GM23338 (cell line): ENCODE measurements at regions not wholly inside any gene's neighbourhood (a gene's known extent, or its start where the extent isn't known, plus 50 kb on each side); places are given as distances from the start of the nearest gene placed in this dataset.
"Not testable (repeated sequence)": the region's sequence is repeated elsewhere in the genome, so short reads cannot be mapped to it uniquely, and the experiment has no call there.

ENCODE experiments used
- EZH2 ChIP-seq: fragments of 200-600 bp; sonication (generic); IDR thresholded peaks from one replicate; pipeline ENCODE4 v1.8.0; 2017; ENCODE audit warnings: antibody characterized with exemption, mild to moderate bottlenecking, low read depth; ENCODE audit not compliant: unreplicated experiment
- TF ChIP-seq, protein P1 (sequence below), 2 experiments: fragments of 200-600 bp in 1 of 2; sonication (generic) in 1 of 2; conservative IDR thresholded peaks; 2 replicates each; pipeline versions ENCODE4 v1.5.1 to v1.6.1; 2016 to 2017; ENCODE audit warnings: antibody characterized with exemption in 2 of 2, low read depth in 2 of 2, mild to moderate bottlenecking in 2 of 2, moderate library complexity in 1 of 2
- TF ChIP-seq, protein P2 (sequence below): IDR thresholded peaks from one replicate; pipeline ENCODE4 v1.6.1; 2018; ENCODE audit warnings: antibody characterized with exemption; ENCODE audit not compliant: unreplicated experiment

DNA sequence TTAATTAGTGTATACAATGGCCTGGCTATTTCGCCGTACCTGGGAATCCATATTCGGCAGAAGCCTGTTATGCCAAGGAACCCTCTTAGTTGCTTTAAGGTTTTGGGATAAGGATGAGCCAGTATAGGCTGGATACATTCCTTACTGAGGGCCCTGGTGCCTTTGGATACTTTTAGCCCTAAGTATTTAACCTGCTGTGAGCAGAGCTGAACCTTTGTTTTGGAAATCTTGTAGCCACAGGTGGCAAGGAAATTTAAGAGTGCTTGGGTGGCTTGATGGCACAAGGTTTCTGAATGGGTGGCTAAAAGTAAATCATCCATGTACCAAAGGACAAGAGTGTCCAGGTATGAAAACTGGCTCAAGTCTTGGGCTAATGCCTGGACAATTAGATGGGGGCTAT is 92.2 kb upstream of the RHOBTB1 start:
- TF ChIP-seq, protein P1, sequence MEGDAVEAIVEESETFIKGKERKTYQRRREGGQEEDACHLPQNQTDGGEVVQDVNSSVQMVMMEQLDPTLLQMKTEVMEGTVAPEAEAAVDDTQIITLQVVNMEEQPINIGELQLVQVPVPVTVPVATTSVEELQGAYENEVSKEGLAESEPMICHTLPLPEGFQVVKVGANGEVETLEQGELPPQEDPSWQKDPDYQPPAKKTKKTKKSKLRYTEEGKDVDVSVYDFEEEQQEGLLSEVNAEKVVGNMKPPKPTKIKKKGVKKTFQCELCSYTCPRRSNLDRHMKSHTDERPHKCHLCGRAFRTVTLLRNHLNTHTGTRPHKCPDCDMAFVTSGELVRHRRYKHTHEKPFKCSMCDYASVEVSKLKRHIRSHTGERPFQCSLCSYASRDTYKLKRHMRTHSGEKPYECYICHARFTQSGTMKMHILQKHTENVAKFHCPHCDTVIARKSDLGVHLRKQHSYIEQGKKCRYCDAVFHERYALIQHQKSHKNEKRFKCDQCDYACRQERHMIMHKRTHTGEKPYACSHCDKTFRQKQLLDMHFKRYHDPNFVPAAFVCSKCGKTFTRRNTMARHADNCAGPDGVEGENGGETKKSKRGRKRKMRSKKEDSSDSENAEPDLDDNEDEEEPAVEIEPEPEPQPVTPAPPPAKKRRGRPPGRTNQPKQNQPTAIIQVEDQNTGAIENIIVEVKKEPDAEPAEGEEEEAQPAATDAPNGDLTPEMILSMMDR (conservative IDR thresholded peaks at IDR 0.05; ENCODE audit: low read depth in 2 of 2) = not testable (repeated sequence)
- not testable (repeated sequence) for TF ChIP-seq EZH2
- TF ChIP-seq, protein P2, sequence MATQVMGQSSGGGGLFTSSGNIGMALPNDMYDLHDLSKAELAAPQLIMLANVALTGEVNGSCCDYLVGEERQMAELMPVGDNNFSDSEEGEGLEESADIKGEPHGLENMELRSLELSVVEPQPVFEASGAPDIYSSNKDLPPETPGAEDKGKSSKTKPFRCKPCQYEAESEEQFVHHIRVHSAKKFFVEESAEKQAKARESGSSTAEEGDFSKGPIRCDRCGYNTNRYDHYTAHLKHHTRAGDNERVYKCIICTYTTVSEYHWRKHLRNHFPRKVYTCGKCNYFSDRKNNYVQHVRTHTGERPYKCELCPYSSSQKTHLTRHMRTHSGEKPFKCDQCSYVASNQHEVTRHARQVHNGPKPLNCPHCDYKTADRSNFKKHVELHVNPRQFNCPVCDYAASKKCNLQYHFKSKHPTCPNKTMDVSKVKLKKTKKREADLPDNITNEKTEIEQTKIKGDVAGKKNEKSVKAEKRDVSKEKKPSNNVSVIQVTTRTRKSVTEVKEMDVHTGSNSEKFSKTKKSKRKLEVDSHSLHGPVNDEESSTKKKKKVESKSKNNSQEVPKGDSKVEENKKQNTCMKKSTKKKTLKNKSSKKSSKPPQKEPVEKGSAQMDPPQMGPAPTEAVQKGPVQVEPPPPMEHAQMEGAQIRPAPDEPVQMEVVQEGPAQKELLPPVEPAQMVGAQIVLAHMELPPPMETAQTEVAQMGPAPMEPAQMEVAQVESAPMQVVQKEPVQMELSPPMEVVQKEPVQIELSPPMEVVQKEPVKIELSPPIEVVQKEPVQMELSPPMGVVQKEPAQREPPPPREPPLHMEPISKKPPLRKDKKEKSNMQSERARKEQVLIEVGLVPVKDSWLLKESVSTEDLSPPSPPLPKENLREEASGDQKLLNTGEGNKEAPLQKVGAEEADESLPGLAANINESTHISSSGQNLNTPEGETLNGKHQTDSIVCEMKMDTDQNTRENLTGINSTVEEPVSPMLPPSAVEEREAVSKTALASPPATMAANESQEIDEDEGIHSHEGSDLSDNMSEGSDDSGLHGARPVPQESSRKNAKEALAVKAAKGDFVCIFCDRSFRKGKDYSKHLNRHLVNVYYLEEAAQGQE = not testable (repeated sequence)
